LNCAP (cell line): ENCODE measurements at regions not wholly inside any gene's neighbourhood (a gene's known extent, or its start where the extent isn't known, plus 50 kb on each side); places are given as distances from the start of the nearest gene placed in this dataset.

ENCODE experiments used
- CTCF ChIP-seq: fragments of 450-650 bp; IDR thresholded peaks from 2 replicates; pipeline ENCODE4 v1.5.1; 2017; ENCODE audit warnings: mild to moderate bottlenecking

DNA sequence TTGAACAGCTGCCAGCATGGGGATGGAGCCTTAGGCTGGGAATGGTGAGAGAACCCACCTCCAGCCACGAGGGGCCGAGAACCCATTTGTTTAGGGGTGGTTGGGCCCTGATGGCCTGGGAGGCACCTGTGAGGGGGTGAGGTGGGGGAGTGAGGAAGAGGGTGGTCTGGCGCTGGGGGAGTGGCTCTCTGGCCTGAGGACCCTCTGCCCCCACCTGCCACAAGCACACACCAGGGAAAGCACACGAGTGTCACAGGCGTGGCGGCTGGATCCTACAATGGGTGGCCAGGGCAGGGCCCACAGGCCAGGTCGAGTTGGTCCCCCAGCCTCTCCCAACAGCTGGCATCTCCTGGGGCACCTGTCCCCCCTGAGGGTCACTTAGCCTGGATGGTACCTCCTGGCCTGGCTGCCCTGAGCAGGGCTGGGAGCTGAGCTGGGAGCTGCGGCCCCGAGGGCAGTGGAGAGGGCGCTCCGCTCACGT lies 340.5 kb downstream of the TMEM121 start:
- TF ChIP-seq CTCF = no peak

GRCh38 chr14:105867961-105868599 lies 341.7 kb downstream of the TMEM121 start:
- no peak for TF ChIP-seq CTCF

- TF ChIP-seq CTCF = no peak
Observed at GRCh38 chr14:105871590-105871989, 345.2 kb downstream of the TMEM121 start.

- TF ChIP-seq CTCF = no peak
Observed at GRCh38 chr14:105873870-105874512, 347.6 kb downstream of the TMEM121 start.

DNA sequence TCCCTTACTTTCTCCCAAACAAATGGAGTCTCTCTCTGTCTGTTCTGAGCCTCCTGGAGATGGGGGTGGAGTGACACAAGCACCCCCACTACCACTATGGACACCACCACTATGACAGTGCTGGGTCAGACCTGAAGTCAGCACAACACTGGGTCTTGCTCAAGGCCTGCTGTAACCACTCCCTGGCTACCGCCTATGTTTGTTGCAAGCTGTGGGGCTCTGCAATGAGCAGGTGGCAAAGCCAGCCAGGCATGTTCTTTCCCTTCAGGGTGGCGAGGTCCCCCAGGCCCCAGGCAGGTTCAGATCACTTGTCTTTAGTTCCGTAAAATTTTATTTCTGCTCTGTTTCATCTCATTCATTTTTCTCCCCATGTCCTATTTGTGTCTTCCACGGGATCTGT lies 349.8 kb downstream of the TMEM121 start:
- TF ChIP-seq CTCF = no peak

GRCh38 chr14:105876829-105877228 lies 350.4 kb downstream of the TMEM121 start:
- TF ChIP-seq CTCF = no peak

GRCh38 chr14:105877645-105878044 lies 351.3 kb downstream of the TMEM121 start:
- TF ChIP-seq CTCF = no peak
